ENCODE measurements at regions not wholly inside any gene's neighbourhood (a gene's known extent, or its start where the extent isn't known, plus 50 kb on each side); places are given as distances from the start of the nearest gene placed in this dataset.

GRCh38 chr6:147676495-147677199 lies 168.2 kb downstream of the SAMD5 start:
- TF ChIP-seq CTCF (IDR thresholded peaks at IDR 0.05; ENCODE audit: control extremely low read depth in 1 of 3, insufficient read depth in 1 of 3, low read depth in 1 of 3, low read length in 3 of 3): no peak
- TF ChIP-seq SP1 (IDR thresholded peaks at IDR 0.05; ENCODE audit: low read depth, low read length): no peak
- TF ChIP-seq POLR2A (IDR thresholded peaks at IDR 0.05; ENCODE audit: control extremely low read depth in 1 of 2, low read depth in 2 of 2, low read length in 2 of 2): no peak
- TF ChIP-seq TEAD4 (IDR thresholded peaks at IDR 0.05; ENCODE audit: low read depth, low read length): no peak
- TF ChIP-seq RFX5 (IDR thresholded peaks at IDR 0.05; ENCODE audit: borderline replicate concordance, low read depth, low read length): no peak
- no peak for TF ChIP-seq SP2 (IDR thresholded peaks at IDR 0.05; ENCODE audit: low read length)
- TF ChIP-seq TCF12 (IDR thresholded peaks at IDR 0.05; ENCODE audit: low read depth, low read length): no peak
- TF ChIP-seq EZH2 (IDR thresholded peaks at IDR 0.05; ENCODE audit: low read depth, low read length, severe bottlenecking): no peak
- no peak for TF ChIP-seq CBX5 (IDR thresholded peaks at IDR 0.05; ENCODE audit: low read depth, low read length)
- no peak for TF ChIP-seq NANOG (IDR thresholded peaks at IDR 0.05; ENCODE audit: insufficient read depth, low read depth, low read length, poor library complexity, severe bottlenecking)

Data from H1 (cell line).